ENCODE measurements at regions not wholly inside any gene's neighbourhood (a gene's known extent, or its start where the extent isn't known, plus 50 kb on each side); places are given as distances from the start of the nearest gene placed in this dataset.

GRCh38 chr5:3994628-3995027, 399.0 kb downstream of the IRX1 start:
- peaks cover 9% of the 10 kb centered on the region for H3K9me3 Mint-ChIP-seq
- no peaks in the 10 kb centered on the region for H3K27me3 Mint-ChIP-seq
- intact Hi-C loops (cut with micrococcal nuclease) = no loop called here
- DNase-seq (no peak), ATAC-seq (ENCODE audit: low read depth) (no peak)
- H3K4me1 Mint-ChIP-seq = no peaks in the 10 kb centered on the region
- no peak for TF ChIP-seq CTCF (IDR thresholded peaks at IDR 0.05)
- ChIA-PET POLR2A (no interaction called here), CTCF (no interaction called here)
- H3K4me3 Mint-ChIP-seq = no peak overlapping the region
- H3K27ac Mint-ChIP-seq = no peak overlapping the region
- no peaks in the 10 kb centered on the region for H3K36me3 Mint-ChIP-seq (ENCODE audit: low read depth)

DNA sequence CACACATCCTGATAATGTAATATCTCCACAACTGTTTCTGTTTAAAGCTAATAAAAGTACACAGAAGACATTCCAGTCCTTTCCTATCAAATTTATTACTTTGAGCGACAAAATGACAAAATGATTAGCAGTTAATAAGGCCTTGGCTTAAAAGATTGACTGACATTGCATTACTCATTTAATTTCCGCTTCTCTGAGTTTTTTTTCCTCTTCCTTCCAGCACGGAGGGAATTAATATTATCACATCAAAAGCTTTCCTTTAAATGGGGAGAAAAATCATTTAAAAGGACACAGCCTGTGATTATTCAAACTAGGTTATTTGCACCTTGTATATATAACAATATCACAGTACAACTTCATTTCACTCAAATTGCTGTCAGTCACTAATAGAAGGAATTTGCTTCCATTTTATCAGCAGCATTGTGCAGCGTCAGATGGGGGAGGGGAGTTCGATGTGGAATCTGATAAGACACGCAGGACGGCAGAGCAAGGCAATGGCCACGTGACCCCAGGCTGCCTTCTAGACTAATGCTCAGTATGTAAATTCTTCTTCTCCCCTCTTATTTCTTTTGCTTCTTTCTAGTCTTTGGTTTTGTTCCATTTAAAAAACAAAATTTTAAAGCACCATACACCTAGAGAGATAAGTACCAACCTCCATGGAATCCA, 400.5 kb downstream of the IRX1 start:
- no peak for DNase-seq
- H3K36me3 Mint-ChIP-seq (ENCODE audit: low read depth) = no peaks in the 10 kb centered on the region
- H3K4me3 Mint-ChIP-seq = no peak overlapping the region
- no peak for ATAC-seq (ENCODE audit: low read depth)
- ChIA-PET POLR2A (no interaction called here), CTCF (no interaction called here)
- H3K27me3 Mint-ChIP-seq = no peaks in the 10 kb centered on the region
- intact Hi-C loops (cut with micrococcal nuclease) = no loop called here
- no peak overlapping the region for H3K27ac Mint-ChIP-seq
- peaks cover 11% of the 10 kb centered on the region for H3K9me3 Mint-ChIP-seq
- H3K4me1 Mint-ChIP-seq = no peaks in the 10 kb centered on the region
- no peak for TF ChIP-seq CTCF (IDR thresholded peaks at IDR 0.05)

DNA sequence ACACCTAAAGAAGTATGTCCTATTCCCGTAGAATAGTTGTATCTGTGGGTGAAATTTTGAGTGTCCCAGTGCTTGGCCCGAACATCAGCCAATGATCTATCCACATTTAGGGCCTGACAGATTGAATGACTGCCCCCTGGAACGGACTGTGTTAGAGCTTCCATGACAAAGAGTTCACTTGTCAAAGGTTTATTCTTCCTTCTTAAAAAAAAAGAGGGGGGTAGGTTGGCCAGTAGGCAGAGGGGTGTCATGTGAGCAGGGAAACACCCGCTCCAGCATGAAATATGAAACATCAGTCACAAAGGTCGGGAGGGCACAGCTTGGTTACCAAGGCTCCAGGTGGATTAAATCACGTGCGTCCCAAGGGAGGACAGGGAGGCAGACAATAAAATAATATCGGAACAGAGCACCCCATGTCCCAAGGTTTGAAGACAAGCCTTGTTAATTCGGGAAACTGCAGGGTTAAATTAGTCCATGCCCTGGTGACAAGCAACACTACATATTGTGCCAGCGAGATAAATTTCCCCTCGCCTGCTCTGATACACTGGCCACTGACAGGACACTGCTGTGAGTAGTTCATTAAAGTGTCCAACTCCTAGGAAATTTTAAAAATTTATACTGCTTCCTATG, 401.2 kb downstream of the IRX1 start:
- H3K9me3 Mint-ChIP-seq = peaks cover 7% of the 10 kb centered on the region
- intact Hi-C loops (cut with micrococcal nuclease) = no loop called here
- no peak overlapping the region for H3K4me3 Mint-ChIP-seq

DNA sequence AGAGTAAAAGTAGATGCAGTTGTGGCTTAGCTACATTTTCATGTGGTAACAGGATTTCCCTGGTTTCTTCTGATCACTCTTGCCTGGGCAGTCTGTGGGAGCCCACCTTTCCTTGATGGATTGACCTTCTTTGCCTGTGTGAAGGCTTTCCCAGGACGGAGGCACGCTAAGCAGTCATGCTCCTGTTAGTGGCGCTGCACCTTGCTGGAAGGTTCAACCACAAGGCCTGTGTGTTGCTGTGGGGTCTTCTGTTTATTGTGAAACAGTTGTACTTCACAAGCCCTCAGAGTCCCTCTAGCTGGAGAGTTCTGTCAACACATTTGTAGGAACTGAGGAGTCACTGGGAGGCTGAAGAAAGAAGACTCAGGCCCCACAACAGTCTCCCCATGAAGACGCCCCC, 402.0 kb downstream of the IRX1 start:
- ATAC-seq (ENCODE audit: low read depth) (no peak), DNase-seq (no peak)
- TF ChIP-seq CTCF (IDR thresholded peaks at IDR 0.05) = no peak
- peaks cover 7% of the 10 kb centered on the region for H3K9me3 Mint-ChIP-seq
- CTCF ChIA-PET = no interaction called here
- no peaks in the 10 kb centered on the region for H3K27me3 Mint-ChIP-seq
- no peaks in the 10 kb centered on the region for H3K36me3 Mint-ChIP-seq (ENCODE audit: low read depth)
- intact Hi-C loops (cut with micrococcal nuclease) = no loop called here
- POLR2A ChIA-PET = no interaction called here
- H3K4me1 Mint-ChIP-seq = no peaks in the 10 kb centered on the region
- H3K4me3 Mint-ChIP-seq = no peak overlapping the region
- H3K27ac Mint-ChIP-seq = no peak overlapping the region

More for the DNA sequence above, 401.2 kb downstream of the IRX1 start:
- Mint-ChIP-seq H3K27ac (no peak overlapping the region), H3K4me1 (no peaks in the 10 kb centered on the region), H3K36me3 (ENCODE audit: low read depth) (no peaks in the 10 kb centered on the region), H3K27me3 (no peaks in the 10 kb centered on the region)
- TF ChIP-seq CTCF (IDR thresholded peaks at IDR 0.05) = no peak
- DNase-seq (no peak), ATAC-seq (ENCODE audit: low read depth) (no peak)
- ChIA-PET CTCF (no interaction called here), POLR2A (no interaction called here)

DNA sequence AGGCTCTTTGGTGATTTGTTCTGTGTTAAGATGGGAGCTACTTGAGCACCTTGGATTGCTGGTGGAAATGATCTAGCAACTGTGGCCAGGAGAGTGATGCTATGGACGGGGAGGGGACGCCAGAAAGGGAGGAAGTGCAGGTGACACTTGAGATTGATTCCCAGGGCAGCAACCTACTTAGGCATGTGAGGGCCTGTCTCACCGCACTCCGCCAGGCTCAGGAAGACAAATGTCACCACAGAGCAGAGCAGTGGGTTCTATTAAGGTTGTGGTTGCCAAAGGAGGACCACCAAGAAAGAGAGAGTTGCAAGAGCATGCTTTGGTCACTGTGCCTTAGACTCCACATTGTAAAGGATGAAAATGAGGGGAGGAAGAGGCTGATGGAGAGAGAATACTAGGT, 404.3 kb downstream of the IRX1 start:
- peaks cover 6% of the 10 kb centered on the region for H3K9me3 Mint-ChIP-seq
- no peak for DNase-seq
- H3K27ac Mint-ChIP-seq = no peak overlapping the region
- ChIA-PET CTCF (no interaction called here), POLR2A (no interaction called here)
- no peaks in the 10 kb centered on the region for H3K27me3 Mint-ChIP-seq
- intact Hi-C loops (cut with micrococcal nuclease) = no loop called here
- no peaks in the 10 kb centered on the region for H3K4me1 Mint-ChIP-seq
- ATAC-seq (ENCODE audit: low read depth) = no peak
- no peaks in the 10 kb centered on the region for H3K36me3 Mint-ChIP-seq (ENCODE audit: low read depth)
- no peak for TF ChIP-seq CTCF (IDR thresholded peaks at IDR 0.05)
- no peak overlapping the region for H3K4me3 Mint-ChIP-seq

All from activated B cell treated with CpG ODN at 0.5 μM for 24 hours (primary cell).